GM21786 (cell line): ENCODE measurements at regions not wholly inside any gene's neighbourhood (a gene's known extent, or its start where the extent isn't known, plus 50 kb on each side); places are given as distances from the start of the nearest gene placed in this dataset.

Experiments used
- ATAC-seq: cut with Tn5 transposase; IDR thresholded peaks from one replicate; pipeline ENCODE4 v1.9.1; 2021; ENCODE audit not compliant: unreplicated experiment

- no peak for ATAC-seq
These were observed 586.5 kb upstream of the GOT2 start for GRCh38 chr16:59320657-59321056.

GRCh38 chr16:59319871-59320270 is 585.8 kb upstream of the GOT2 start:
- ATAC-seq: no peak

GRCh38 chr16:59305850-59306249 is 571.7 kb upstream of the GOT2 start:
- no peak for ATAC-seq

- ATAC-seq: no peak
These were observed 562.8 kb upstream of the GOT2 start for GRCh38 chr16:59296888-59297287.

- ATAC-seq: no peak
These were observed 562.0 kb upstream of the GOT2 start for GRCh38 chr16:59295993-59296736.

GRCh38 chr16:59295474-59295873 is 561.4 kb upstream of the GOT2 start:
- ATAC-seq: no peak

GRCh38 chr16:59290718-59291117 is 556.6 kb upstream of the GOT2 start:
- ATAC-seq: no peak

- no peak for ATAC-seq
These were observed 555.0 kb upstream of the GOT2 start for GRCh38 chr16:59289151-59289550.

GRCh38 chr16:59274141-59274540 is 540.0 kb upstream of the GOT2 start:
- no peak for ATAC-seq

GRCh38 chr16:59263955-59264354 is 529.8 kb upstream of the GOT2 start:
- ATAC-seq: no peak

- no peak for ATAC-seq
These were observed 526.8 kb upstream of the GOT2 start for GRCh38 chr16:59260892-59261291.

- ATAC-seq: no peak
These were observed 525.8 kb upstream of the GOT2 start for GRCh38 chr16:59259950-59260319.

GRCh38 chr16:59259074-59259949 is 525.2 kb upstream of the GOT2 start:
- no peak for ATAC-seq

GRCh38 chr16:59252317-59252716 is 518.2 kb upstream of the GOT2 start:
- ATAC-seq: no peak

GRCh38 chr16:59249011-59249410 is 514.9 kb upstream of the GOT2 start:
- no peak for ATAC-seq

- no peak for ATAC-seq
These were observed 508.4 kb upstream of the GOT2 start for GRCh38 chr16:59242556-59242955.

- ATAC-seq: no peak
These were observed 504.1 kb upstream of the GOT2 start for GRCh38 chr16:59238246-59238645.

GRCh38 chr16:59236804-59237458 is 502.8 kb upstream of the GOT2 start:
- no peak for ATAC-seq

- ATAC-seq: no peak
These were observed 490.3 kb upstream of the GOT2 start for GRCh38 chr16:59224401-59224800.

- ATAC-seq: no peak
These were observed 485.9 kb upstream of the GOT2 start for GRCh38 chr16:59220011-59220410.

GRCh38 chr16:59216291-59216690 is 482.2 kb upstream of the GOT2 start:
- ATAC-seq: no peak

- no peak for ATAC-seq
These were observed 480.3 kb upstream of the GOT2 start for GRCh38 chr16:59214455-59214854.
